ENCODE measurements at regions not wholly inside any gene's neighbourhood (a gene's known extent, or its start where the extent isn't known, plus 50 kb on each side); places are given as distances from the start of the nearest gene placed in this dataset.

- TF ChIP-seq, protein P1, sequence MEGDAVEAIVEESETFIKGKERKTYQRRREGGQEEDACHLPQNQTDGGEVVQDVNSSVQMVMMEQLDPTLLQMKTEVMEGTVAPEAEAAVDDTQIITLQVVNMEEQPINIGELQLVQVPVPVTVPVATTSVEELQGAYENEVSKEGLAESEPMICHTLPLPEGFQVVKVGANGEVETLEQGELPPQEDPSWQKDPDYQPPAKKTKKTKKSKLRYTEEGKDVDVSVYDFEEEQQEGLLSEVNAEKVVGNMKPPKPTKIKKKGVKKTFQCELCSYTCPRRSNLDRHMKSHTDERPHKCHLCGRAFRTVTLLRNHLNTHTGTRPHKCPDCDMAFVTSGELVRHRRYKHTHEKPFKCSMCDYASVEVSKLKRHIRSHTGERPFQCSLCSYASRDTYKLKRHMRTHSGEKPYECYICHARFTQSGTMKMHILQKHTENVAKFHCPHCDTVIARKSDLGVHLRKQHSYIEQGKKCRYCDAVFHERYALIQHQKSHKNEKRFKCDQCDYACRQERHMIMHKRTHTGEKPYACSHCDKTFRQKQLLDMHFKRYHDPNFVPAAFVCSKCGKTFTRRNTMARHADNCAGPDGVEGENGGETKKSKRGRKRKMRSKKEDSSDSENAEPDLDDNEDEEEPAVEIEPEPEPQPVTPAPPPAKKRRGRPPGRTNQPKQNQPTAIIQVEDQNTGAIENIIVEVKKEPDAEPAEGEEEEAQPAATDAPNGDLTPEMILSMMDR (IDR thresholded peaks at IDR 0.05) = no peak
- TF ChIP-seq POLR2A (IDR thresholded peaks at IDR 0.05) (no peak), EP300 (IDR thresholded peaks at IDR 0.05) (no peak), POLR2AphosphoS5 (IDR thresholded peaks at IDR 0.05) (no peak)
These were observed 499.2 kb downstream of the CCER1 start for GRCh38 chr12:90455756-90456155.

Data from stomach (tissue), 4 donors.